ENCODE measurements at regions not wholly inside any gene's neighbourhood (a gene's known extent, or its start where the extent isn't known, plus 50 kb on each side); places are given as distances from the start of the nearest gene placed in this dataset.

- no peak for DNase-seq (ENCODE audit: low read depth)
- TF ChIP-seq, protein P1, sequence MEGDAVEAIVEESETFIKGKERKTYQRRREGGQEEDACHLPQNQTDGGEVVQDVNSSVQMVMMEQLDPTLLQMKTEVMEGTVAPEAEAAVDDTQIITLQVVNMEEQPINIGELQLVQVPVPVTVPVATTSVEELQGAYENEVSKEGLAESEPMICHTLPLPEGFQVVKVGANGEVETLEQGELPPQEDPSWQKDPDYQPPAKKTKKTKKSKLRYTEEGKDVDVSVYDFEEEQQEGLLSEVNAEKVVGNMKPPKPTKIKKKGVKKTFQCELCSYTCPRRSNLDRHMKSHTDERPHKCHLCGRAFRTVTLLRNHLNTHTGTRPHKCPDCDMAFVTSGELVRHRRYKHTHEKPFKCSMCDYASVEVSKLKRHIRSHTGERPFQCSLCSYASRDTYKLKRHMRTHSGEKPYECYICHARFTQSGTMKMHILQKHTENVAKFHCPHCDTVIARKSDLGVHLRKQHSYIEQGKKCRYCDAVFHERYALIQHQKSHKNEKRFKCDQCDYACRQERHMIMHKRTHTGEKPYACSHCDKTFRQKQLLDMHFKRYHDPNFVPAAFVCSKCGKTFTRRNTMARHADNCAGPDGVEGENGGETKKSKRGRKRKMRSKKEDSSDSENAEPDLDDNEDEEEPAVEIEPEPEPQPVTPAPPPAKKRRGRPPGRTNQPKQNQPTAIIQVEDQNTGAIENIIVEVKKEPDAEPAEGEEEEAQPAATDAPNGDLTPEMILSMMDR (IDR thresholded peaks at IDR 0.05; ENCODE audit: low read depth, low read length, missing control alignments), result no peak
- no peak overlapping the region for H3K4me3 ChIP-seq (ENCODE audit: low read depth, low read length)
Observed at GRCh38 chr4:13262816-13263215, 221.3 kb downstream of the RAB28 start.

GRCh38 chr4:13261486-13262257, 222.5 kb downstream of the RAB28 start:
- DNase-seq (ENCODE audit: low read depth), result no peak
- TF ChIP-seq, protein P1 (IDR thresholded peaks at IDR 0.05; ENCODE audit: low read depth, low read length, missing control alignments), result no peak
- H3K4me3 ChIP-seq (ENCODE audit: low read depth, low read length), result no peak overlapping the region

- H3K4me3 ChIP-seq (ENCODE audit: low read depth, low read length), result no peak overlapping the region
- TF ChIP-seq, protein P1 (IDR thresholded peaks at IDR 0.05; ENCODE audit: low read depth, low read length, missing control alignments), result no peak
Observed at GRCh38 chr4:13260513-13260912, 223.6 kb downstream of the RAB28 start.

DNA sequence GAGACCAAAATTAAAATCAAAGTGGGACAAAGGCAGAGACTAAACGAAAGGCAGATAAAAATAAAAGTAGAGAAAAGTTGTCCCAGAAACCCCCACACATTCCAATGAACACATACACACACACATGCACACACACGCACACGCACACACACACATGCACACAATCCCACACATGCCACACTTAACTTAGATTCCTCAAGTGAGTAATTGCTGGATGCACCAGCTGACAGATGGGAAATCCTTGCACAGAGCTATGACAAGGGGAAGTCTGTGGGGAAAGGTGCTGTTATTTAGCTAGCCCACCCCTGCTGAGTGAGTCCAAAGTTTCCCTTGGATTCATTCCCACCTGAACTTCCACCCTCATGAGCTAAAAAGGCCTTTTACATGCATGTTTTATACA, 233.9 kb downstream of the RAB28 start:
- TF ChIP-seq, protein P1 (IDR thresholded peaks at IDR 0.05; ENCODE audit: low read depth, low read length, missing control alignments), result no peak
- DNase-seq (ENCODE audit: low read depth), result no peak
- H3K4me3 ChIP-seq (ENCODE audit: low read depth, low read length), result no peak overlapping the region

More at GRCh38 chr4:13260513-13260912, 223.6 kb downstream of the RAB28 start:
- no peak for DNase-seq (ENCODE audit: low read depth)

- TF ChIP-seq, protein P1 (IDR thresholded peaks at IDR 0.05; ENCODE audit: low read depth, low read length, missing control alignments), result peak; percentile 17
- no peak overlapping the region for H3K4me3 ChIP-seq (ENCODE audit: low read depth, low read length)
- DNase-seq (ENCODE audit: low read depth), result no peak
Observed at GRCh38 chr4:13248621-13249298, 235.4 kb downstream of the RAB28 start.

GRCh38 chr4:13246107-13246506, 238.0 kb downstream of the RAB28 start:
- no peak for DNase-seq (ENCODE audit: low read depth)

More at GRCh38 chr4:13246107-13246506, 238.0 kb downstream of the RAB28 start:
- TF ChIP-seq, protein P1 (IDR thresholded peaks at IDR 0.05; ENCODE audit: low read depth, low read length, missing control alignments), result no peak
- H3K4me3 ChIP-seq (ENCODE audit: low read depth, low read length), result no peak overlapping the region

Data from GM12864 (cell line).